GM23338 (cell line): ENCODE measurements at regions not wholly inside any gene's neighbourhood (a gene's known extent, or its start where the extent isn't known, plus 50 kb on each side); places are given as distances from the start of the nearest gene placed in this dataset.

ENCODE experiments used
- ATAC-seq: fragments of 200-7000 bp; cut with Tn5 transposase; 3 replicates; pipeline ENCODE4 v1.9.1; 2020
- DNase-seq: peaks from one replicate; pipeline ENCODE4 v3.0.0-alpha.2; 2015; ENCODE audit warnings: low spot score
- H2AFZ ChIP-seq: fragments of 200-600 bp; sonication (generic); 2 replicates; pipeline ENCODE4 v1.8.0; 2016; ENCODE audit warnings: antibody characterized with exemption, mild to moderate bottlenecking, moderate library complexity
- H3F3A ChIP-seq: fragments of 200-600 bp; sonication (generic); replicated peaks from 2 replicates; pipeline ENCODE4 v1.8.0; 2017; ENCODE audit warnings: antibody characterized with exemption, mixed run types, low read depth
- H3K27ac ChIP-seq: fragments of 200-600 bp; sonication (generic); 2 replicates; pipeline ENCODE4 v1.6.1; 2016; ENCODE audit warnings: low read depth
- H3K27me3 ChIP-seq: fragments of 200-600 bp; sonication (generic); 2 replicates; pipeline ENCODE4 v1.8.0; 2016; ENCODE audit warnings: mild to moderate bottlenecking, mixed run types, moderate library complexity; ENCODE audit not compliant: insufficient read depth
- H3K36me3 ChIP-seq: fragments of 200-600 bp; sonication (generic); 2 replicates; pipeline ENCODE4 v1.8.0; 2016; ENCODE audit warnings: mild to moderate bottlenecking; ENCODE audit not compliant: insufficient read depth
- H3K4me1 ChIP-seq: fragments of 200-600 bp; sonication (generic); 2 replicates; pipeline ENCODE4 v1.8.0; 2016; ENCODE audit warnings: mild to moderate bottlenecking, moderate library complexity; ENCODE audit not compliant: insufficient read depth
- H3K4me2 ChIP-seq: fragments of 200-600 bp; sonication (generic); 2 replicates; pipeline ENCODE4 v1.7.1; 2017; ENCODE audit warnings: mixed run types
- H3K4me3 ChIP-seq: fragments of 200-600 bp; sonication (generic); 2 replicates; pipeline ENCODE4 v1.6.1; 2016; ENCODE audit warnings: mixed run types
- H3K79me2 ChIP-seq: fragments of 200-600 bp; sonication (generic); replicated peaks from 2 replicates; pipeline ENCODE4 v1.8.0; 2017; ENCODE audit warnings: mild to moderate bottlenecking; ENCODE audit not compliant: insufficient read depth
- H3K9me2 ChIP-seq: fragments of 200-600 bp; sonication (generic); 2 replicates; pipeline ENCODE4 v1.8.0; 2017; ENCODE audit not compliant: insufficient read depth
- H4K20me1 ChIP-seq: fragments of 200-600 bp; sonication (generic); replicated peaks from 2 replicates; pipeline ENCODE4 v1.8.0; 2017; ENCODE audit warnings: mild to moderate bottlenecking; ENCODE audit not compliant: insufficient read depth
- H3K27ac Mint-ChIP-seq: 2 replicates; pipeline ENCODE4 v1.8.0; 2020; ENCODE audit warnings: inconsistent platforms, mild to moderate bottlenecking, moderate library complexity, mixed read lengths
- H3K27me3 Mint-ChIP-seq: 3 replicates; pipeline ENCODE4 v1.8.0; 2022; ENCODE audit warnings: low read depth, mild to moderate bottlenecking, moderate library complexity, mixed read lengths, inconsistent platforms; ENCODE audit not compliant: insufficient read depth, poor library complexity
- H3K36me3 Mint-ChIP-seq: 3 replicates; pipeline ENCODE4 v1.8.0; 2021; ENCODE audit warnings: low read depth, mild to moderate bottlenecking, inconsistent platforms, moderate library complexity, mixed read lengths
- H3K4me1 Mint-ChIP-seq: 3 replicates; pipeline ENCODE4 v1.8.0; 2020; ENCODE audit warnings: mild to moderate bottlenecking, inconsistent platforms, mixed read lengths
- H3K4me3 Mint-ChIP-seq: 3 replicates; pipeline ENCODE4 v1.8.0; 2021; ENCODE audit warnings: moderate library complexity, mild to moderate bottlenecking, inconsistent platforms, mixed read lengths
- H3K9me3 Mint-ChIP-seq: 3 replicates; pipeline ENCODE4 v1.8.0; 2020; ENCODE audit warnings: moderate library complexity, mild to moderate bottlenecking, inconsistent platforms, mixed read lengths
- EZH2 ChIP-seq: fragments of 200-600 bp; sonication (generic); IDR thresholded peaks from one replicate; pipeline ENCODE4 v1.8.0; 2017; ENCODE audit warnings: antibody characterized with exemption, mild to moderate bottlenecking, low read depth; ENCODE audit not compliant: unreplicated experiment
- ZNF331 ChIP-seq: fragments of 250-450 bp; sonication (Bioruptor Pico); IDR thresholded peaks from 2 replicates; pipeline ENCODE4 v1.5.0; 2020; ENCODE audit warnings: low read depth, mild to moderate bottlenecking, moderate library complexity
- TF ChIP-seq, protein P1 (sequence below): fragments of 250-450 bp; sonication (Bioruptor Pico); IDR thresholded peaks from 2 replicates; pipeline ENCODE4 v1.5.0; 2020; ENCODE audit warnings: mild to moderate bottlenecking, moderate library complexity
- TF ChIP-seq, protein P2 (sequence below), 2 experiments: fragments of 200-600 bp in 1 of 2; sonication (generic) in 1 of 2; conservative IDR thresholded peaks; 2 replicates each; pipeline versions ENCODE4 v1.5.1 to v1.6.1; 2016 to 2017; ENCODE audit warnings: antibody characterized with exemption in 2 of 2, low read depth in 2 of 2, mild to moderate bottlenecking in 2 of 2, moderate library complexity in 1 of 2

DNA sequence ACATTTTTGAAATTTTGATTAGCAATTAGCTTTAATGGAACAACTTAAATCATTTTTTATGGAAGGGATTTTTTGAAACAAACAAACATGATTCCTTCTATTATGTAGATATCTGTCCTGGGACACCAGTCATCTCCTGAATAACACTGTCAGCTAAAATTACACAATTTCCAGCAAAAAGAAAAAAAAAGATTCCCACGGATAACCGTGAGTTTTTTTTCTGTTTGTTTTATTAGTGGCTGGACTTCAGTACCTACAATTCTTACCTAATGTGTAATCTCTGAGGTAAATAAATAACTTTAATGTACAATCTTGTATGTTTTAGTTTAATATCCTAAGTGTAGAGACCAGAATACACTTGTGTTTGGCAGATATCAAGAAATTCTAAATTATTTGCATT is 126.6 kb upstream of the KYNU start:
- Histone ChIP-seq H3K27me3 (no peaks in the 10 kb centered on the region), H3K4me1 (no peaks in the 10 kb centered on the region), H3K4me3 (no peak overlapping the region), H3F3A (no peaks in the 10 kb centered on the region), H3K79me2 (no peaks in the 10 kb centered on the region), H2AFZ (no peak overlapping the region), H3K36me3 (no peaks in the 10 kb centered on the region), H3K9me2 (peaks cover 9% of the 10 kb centered on the region; the same call in 1 of the 2 replicates), H3K27ac (no peak overlapping the region), H4K20me1 (no peaks in the 10 kb centered on the region), H3K4me2 (no peak overlapping the region)
- TF ChIP-seq ZNF331 (CRISPR knock-in tag) (no peak), EZH2 (no peak)
- TF ChIP-seq, protein P1, sequence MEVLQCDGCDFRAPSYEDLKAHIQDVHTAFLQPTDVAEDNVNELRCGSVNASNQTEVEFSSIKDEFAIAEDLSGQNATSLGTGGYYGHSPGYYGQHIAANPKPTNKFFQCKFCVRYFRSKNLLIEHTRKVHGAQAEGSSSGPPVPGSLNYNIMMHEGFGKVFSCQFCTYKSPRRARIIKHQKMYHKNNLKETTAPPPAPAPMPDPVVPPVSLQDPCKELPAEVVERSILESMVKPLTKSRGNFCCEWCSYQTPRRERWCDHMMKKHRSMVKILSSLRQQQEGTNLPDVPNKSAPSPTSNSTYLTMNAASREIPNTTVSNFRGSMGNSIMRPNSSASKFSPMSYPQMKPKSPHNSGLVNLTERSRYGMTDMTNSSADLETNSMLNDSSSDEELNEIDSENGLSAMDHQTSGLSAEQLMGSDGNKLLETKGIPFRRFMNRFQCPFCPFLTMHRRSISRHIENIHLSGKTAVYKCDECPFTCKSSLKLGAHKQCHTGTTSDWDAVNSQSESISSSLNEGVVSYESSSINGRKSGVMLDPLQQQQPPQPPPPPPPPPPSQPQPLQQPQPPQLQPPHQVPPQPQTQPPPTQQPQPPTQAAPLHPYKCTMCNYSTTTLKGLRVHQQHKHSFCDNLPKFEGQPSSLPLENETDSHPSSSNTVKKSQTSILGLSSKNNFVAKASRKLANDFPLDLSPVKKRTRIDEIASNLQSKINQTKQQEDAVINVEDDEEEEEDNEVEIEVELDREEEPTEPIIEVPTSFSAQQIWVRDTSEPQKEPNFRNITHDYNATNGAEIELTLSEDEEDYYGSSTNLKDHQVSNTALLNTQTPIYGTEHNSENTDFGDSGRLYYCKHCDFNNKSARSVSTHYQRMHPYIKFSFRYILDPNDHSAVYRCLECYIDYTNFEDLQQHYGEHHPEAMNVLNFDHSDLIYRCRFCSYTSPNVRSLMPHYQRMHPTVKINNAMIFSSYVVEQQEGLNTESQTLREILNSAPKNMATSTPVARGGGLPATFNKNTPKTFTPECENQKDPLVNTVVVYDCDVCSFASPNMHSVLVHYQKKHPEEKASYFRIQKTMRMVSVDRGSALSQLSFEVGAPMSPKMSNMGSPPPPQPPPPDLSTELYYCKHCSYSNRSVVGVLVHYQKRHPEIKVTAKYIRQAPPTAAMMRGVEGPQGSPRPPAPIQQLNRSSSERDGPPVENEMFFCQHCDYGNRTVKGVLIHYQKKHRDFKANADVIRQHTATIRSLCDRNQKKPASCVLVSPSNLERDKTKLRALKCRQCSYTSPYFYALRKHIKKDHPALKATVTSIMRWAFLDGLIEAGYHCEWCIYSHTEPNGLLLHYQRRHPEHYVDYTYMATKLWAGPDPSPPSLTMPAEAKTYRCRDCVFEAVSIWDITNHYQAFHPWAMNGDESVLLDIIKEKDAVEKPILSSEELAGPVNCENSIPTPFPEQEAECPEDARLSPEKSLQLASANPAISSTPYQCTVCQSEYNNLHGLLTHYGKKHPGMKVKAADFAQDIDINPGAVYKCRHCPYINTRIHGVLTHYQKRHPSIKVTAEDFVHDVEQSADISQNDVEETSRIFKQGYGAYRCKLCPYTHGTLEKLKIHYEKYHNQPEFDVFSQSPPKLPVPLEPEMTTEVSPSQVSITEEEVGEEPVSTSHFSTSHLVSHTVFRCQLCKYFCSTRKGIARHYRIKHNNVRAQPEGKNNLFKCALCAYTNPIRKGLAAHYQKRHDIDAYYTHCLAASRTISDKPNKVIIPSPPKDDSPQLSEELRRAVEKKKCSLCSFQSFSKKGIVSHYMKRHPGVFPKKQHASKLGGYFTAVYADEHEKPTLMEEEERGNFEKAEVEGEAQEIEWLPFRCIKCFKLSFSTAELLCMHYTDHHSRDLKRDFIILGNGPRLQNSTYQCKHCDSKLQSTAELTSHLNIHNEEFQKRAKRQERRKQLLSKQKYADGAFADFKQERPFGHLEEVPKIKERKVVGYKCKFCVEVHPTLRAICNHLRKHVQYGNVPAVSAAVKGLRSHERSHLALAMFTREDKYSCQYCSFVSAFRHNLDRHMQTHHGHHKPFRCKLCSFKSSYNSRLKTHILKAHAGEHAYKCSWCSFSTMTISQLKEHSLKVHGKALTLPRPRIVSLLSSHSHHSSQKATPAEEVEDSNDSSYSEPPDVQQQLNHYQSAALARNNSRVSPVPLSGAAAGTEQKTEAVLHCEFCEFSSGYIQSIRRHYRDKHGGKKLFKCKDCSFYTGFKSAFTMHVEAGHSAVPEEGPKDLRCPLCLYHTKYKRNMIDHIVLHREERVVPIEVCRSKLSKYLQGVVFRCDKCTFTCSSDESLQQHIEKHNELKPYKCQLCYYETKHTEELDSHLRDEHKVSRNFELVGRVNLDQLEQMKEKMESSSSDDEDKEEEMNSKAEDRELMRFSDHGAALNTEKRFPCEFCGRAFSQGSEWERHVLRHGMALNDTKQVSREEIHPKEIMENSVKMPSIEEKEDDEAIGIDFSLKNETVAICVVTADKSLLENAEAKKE (CRISPR knock-in tag): no peak
- TF ChIP-seq, protein P2, sequence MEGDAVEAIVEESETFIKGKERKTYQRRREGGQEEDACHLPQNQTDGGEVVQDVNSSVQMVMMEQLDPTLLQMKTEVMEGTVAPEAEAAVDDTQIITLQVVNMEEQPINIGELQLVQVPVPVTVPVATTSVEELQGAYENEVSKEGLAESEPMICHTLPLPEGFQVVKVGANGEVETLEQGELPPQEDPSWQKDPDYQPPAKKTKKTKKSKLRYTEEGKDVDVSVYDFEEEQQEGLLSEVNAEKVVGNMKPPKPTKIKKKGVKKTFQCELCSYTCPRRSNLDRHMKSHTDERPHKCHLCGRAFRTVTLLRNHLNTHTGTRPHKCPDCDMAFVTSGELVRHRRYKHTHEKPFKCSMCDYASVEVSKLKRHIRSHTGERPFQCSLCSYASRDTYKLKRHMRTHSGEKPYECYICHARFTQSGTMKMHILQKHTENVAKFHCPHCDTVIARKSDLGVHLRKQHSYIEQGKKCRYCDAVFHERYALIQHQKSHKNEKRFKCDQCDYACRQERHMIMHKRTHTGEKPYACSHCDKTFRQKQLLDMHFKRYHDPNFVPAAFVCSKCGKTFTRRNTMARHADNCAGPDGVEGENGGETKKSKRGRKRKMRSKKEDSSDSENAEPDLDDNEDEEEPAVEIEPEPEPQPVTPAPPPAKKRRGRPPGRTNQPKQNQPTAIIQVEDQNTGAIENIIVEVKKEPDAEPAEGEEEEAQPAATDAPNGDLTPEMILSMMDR (conservative IDR thresholded peaks at IDR 0.05; ENCODE audit: low read depth in 2 of 2): no peak
- no peaks in the 10 kb centered on the region for H3K27me3 Mint-ChIP-seq
- no peaks in the 10 kb centered on the region for H3K36me3 Mint-ChIP-seq
- H3K4me3 Mint-ChIP-seq: no peak overlapping the region
- H3K9me3 Mint-ChIP-seq: no peaks in the 10 kb centered on the region; the same call in 2 of the 3 replicates
- ATAC-seq (no peak), DNase-seq (no peak)
- H3K27ac Mint-ChIP-seq: no peak overlapping the region
- no peaks in the 10 kb centered on the region for H3K4me1 Mint-ChIP-seq
